HCT116 (cell line): ENCODE measurements at regions not wholly inside any gene's neighbourhood (a gene's known extent, or its start where the extent isn't known, plus 50 kb on each side); places are given as distances from the start of the nearest gene placed in this dataset.

Experiments used
- CEBPB ChIP-seq: IDR thresholded peaks from 2 replicates; pipeline ENCODE4 v1.6.1; 2012; ENCODE audit warnings: low read depth
- EGR1 ChIP-seq: IDR thresholded peaks from 2 replicates; pipeline ENCODE4 v1.6.1; 2012; ENCODE audit warnings: low read depth
- EZH2 ChIP-seq: fragments of 200-600 bp; sonication (generic); IDR thresholded peaks from 2 replicates; pipeline ENCODE4 v1.6.1; 2017; ENCODE audit warnings: antibody characterized with exemption, mixed run types
- MAX ChIP-seq: IDR thresholded peaks from 2 replicates; pipeline ENCODE4 v1.6.1; 2012
- POLR2A ChIP-seq: IDR thresholded peaks from 2 replicates; pipeline ENCODE4 v1.7.0; 2011; ENCODE audit warnings: borderline replicate concordance; ENCODE audit not compliant: insufficient read depth, insufficient read length; ENCODE audit errors: extremely low read depth
- POLR2AphosphoS5 ChIP-seq: IDR thresholded peaks from 2 replicates; pipeline ENCODE4 v1.6.1; 2011; ENCODE audit warnings: mild to moderate bottlenecking, low read depth, low read length, moderate library complexity
- RAD21 ChIP-seq: IDR thresholded peaks from 2 replicates; pipeline ENCODE4 v1.6.1; 2012; ENCODE audit warnings: low read depth, mild to moderate bottlenecking
- SIN3A ChIP-seq: IDR thresholded peaks from 2 replicates; pipeline ENCODE4 v1.6.1; 2012; ENCODE audit warnings: low read depth
- SP1 ChIP-seq: IDR thresholded peaks from 2 replicates; pipeline ENCODE4 v1.6.1; 2012; ENCODE audit warnings: low read depth
- YY1 ChIP-seq: IDR thresholded peaks from 2 replicates; pipeline ENCODE4 v1.6.1; 2011; ENCODE audit warnings: low read length, low read depth, moderate library complexity, mild to moderate bottlenecking; ENCODE audit not compliant: insufficient replicate concordance; ENCODE audit errors: extremely low read depth
- TF ChIP-seq, protein P1 (sequence below): IDR thresholded peaks from 2 replicates; pipeline ENCODE4 v1.6.1; 2012
- TF ChIP-seq, protein P2 (sequence below), 3 experiments: fragments of 200-600 bp in 1 of 3; sonication (generic) in 1 of 3; IDR thresholded peaks in 2 of 3; conservative IDR thresholded peaks in 1 of 3; 2 replicates each; pipeline ENCODE4 v1.5.1; 2012 to 2017; ENCODE audit warnings: low read depth in 2 of 3, low read length in 2 of 3, antibody characterized with exemption in 1 of 3, borderline replicate concordance in 1 of 3, control low read depth in 1 of 3, mild to moderate bottlenecking in 1 of 3, mixed read lengths in 1 of 3, mixed run types in 1 of 3, moderate library complexity in 1 of 3; ENCODE audit not compliant: insufficient read depth in 1 of 3

DNA sequence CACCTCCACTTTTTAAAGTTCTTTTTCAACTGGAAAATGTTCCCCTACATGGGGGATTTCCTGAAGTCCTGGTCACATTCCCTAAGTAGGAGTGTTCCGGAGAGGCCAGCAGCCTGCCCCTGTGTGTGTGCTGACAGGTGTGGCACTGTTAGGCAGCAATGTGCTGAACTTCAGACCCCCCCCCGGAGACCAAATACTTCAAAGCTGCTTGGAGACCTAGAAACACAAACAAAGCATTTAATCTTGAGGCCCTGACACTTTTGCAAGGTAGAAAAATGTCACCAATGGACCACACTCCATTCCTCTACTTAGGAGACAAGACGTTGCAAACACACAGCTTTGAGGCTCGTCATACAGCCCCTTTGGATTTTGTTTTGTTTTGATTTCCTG lies 259.6 kb upstream of the CTNNB1 start:
- TF ChIP-seq POLR2A (no peak), SP1 (no peak), RAD21 (no peak), POLR2AphosphoS5 (no peak), CEBPB (no peak), YY1 (no peak), MAX (no peak), SIN3A (no peak), EZH2 (no peak), EGR1 (no peak)
- TF ChIP-seq, protein P1, sequence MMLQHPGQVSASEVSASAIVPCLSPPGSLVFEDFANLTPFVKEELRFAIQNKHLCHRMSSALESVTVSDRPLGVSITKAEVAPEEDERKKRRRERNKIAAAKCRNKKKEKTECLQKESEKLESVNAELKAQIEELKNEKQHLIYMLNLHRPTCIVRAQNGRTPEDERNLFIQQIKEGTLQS = no peak
- TF ChIP-seq, protein P2, sequence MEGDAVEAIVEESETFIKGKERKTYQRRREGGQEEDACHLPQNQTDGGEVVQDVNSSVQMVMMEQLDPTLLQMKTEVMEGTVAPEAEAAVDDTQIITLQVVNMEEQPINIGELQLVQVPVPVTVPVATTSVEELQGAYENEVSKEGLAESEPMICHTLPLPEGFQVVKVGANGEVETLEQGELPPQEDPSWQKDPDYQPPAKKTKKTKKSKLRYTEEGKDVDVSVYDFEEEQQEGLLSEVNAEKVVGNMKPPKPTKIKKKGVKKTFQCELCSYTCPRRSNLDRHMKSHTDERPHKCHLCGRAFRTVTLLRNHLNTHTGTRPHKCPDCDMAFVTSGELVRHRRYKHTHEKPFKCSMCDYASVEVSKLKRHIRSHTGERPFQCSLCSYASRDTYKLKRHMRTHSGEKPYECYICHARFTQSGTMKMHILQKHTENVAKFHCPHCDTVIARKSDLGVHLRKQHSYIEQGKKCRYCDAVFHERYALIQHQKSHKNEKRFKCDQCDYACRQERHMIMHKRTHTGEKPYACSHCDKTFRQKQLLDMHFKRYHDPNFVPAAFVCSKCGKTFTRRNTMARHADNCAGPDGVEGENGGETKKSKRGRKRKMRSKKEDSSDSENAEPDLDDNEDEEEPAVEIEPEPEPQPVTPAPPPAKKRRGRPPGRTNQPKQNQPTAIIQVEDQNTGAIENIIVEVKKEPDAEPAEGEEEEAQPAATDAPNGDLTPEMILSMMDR (IDR thresholded peaks at IDR 0.05 in 2 of 3, conservative IDR thresholded peaks at IDR 0.05 in 1 of 3; ENCODE audit: borderline replicate concordance in 1 of 3, insufficient read depth in 1 of 3, low read depth in 2 of 3, low read length in 2 of 3) = no peak
